HUES6 (cell line): ENCODE measurements at regions not wholly inside any gene's neighbourhood (a gene's known extent, or its start where the extent isn't known, plus 50 kb on each side); places are given as distances from the start of the nearest gene placed in this dataset.

Source experiments
- H3K27ac ChIP-seq: 2 replicates; pipeline ENCODE4 v1.7.0; 2013; ENCODE audit warnings: low read depth, mild to moderate bottlenecking, low read length, inconsistent platforms
- H3K27me3 ChIP-seq: 2 replicates; pipeline ENCODE4 v1.6.1; 2013; ENCODE audit warnings: low read length; ENCODE audit not compliant: control insufficient read depth, insufficient read depth
- H3K36me3 ChIP-seq: 2 replicates; pipeline ENCODE4 v1.6.1; 2013; ENCODE audit warnings: low read length; ENCODE audit not compliant: control insufficient read depth, insufficient read depth
- H3K4me1 ChIP-seq: 2 replicates; pipeline ENCODE4 v1.6.1; 2013; ENCODE audit warnings: low read length; ENCODE audit not compliant: control insufficient read depth, insufficient read depth
- H3K4me3 ChIP-seq: 2 replicates; pipeline ENCODE4 v1.5.1; 2013; ENCODE audit warnings: low read depth, low read length
- H3K9ac ChIP-seq: one replicate; pipeline ENCODE4 v1.6.1; 2013; ENCODE audit warnings: mild to moderate bottlenecking, low read length
- H3K9me3 ChIP-seq: 2 replicates; pipeline ENCODE4 v1.6.1; 2013; ENCODE audit warnings: low read depth, low read length; ENCODE audit not compliant: control insufficient read depth, insufficient read depth

- H3K9ac ChIP-seq: no peak overlapping the region
- no peaks in the 10 kb centered on the region for H3K9me3 ChIP-seq
- H3K4me3 ChIP-seq: no peak overlapping the region
- H3K36me3 ChIP-seq: no peaks in the 10 kb centered on the region
- no peak overlapping the region for H3K27ac ChIP-seq
- H3K27me3 ChIP-seq: no peaks in the 10 kb centered on the region
- H3K4me1 ChIP-seq: peaks cover 17% of the 10 kb centered on the region
Observed at GRCh38 chr20:39298121-39298520, 336.0 kb downstream of the DHX35 start.

GRCh38 chr20:39295301-39295700 is 333.2 kb downstream of the DHX35 start:
- H3K9me3 ChIP-seq: no peaks in the 10 kb centered on the region
- H3K4me3 ChIP-seq: no peak overlapping the region
- H3K36me3 ChIP-seq: no peaks in the 10 kb centered on the region
- H3K27me3 ChIP-seq: no peaks in the 10 kb centered on the region
- peaks cover 27% of the 10 kb centered on the region for H3K4me1 ChIP-seq
- H3K9ac ChIP-seq: no peak overlapping the region
- H3K27ac ChIP-seq: no peak overlapping the region

- H3K9ac ChIP-seq: no peak overlapping the region
- H3K4me1 ChIP-seq: peaks cover 37% of the 10 kb centered on the region
- H3K27me3 ChIP-seq: no peaks in the 10 kb centered on the region
- H3K27ac ChIP-seq: no peak overlapping the region
- no peak overlapping the region for H3K4me3 ChIP-seq
- H3K9me3 ChIP-seq: no peaks in the 10 kb centered on the region
- H3K36me3 ChIP-seq: no peaks in the 10 kb centered on the region
Observed at GRCh38 chr20:39294137-39294725, 332.1 kb downstream of the DHX35 start.

GRCh38 chr20:39292193-39292736 is 330.1 kb downstream of the DHX35 start:
- Histone ChIP-seq H3K9ac (no peak overlapping the region), H3K27ac (no peak overlapping the region), H3K4me1 (peaks cover 40% of the 10 kb centered on the region), H3K4me3 (no peak overlapping the region), H3K9me3 (peaks cover 13% of the 10 kb centered on the region), H3K36me3 (no peaks in the 10 kb centered on the region), H3K27me3 (no peaks in the 10 kb centered on the region)

GRCh38 chr20:39291301-39291700 is 329.2 kb downstream of the DHX35 start:
- peaks cover 16% of the 10 kb centered on the region for H3K9me3 ChIP-seq
- H3K36me3 ChIP-seq: no peaks in the 10 kb centered on the region
- peak overlapping the region; percentile 70; the same call in 1 of the 2 replicates for H3K27ac ChIP-seq
- H3K27me3 ChIP-seq: no peaks in the 10 kb centered on the region
- no peak overlapping the region for H3K9ac ChIP-seq
- 0 out of 2 replicates have a peak overlapping the region, but pooled peaks have one; percentile 23 for H3K4me3 ChIP-seq
- peaks cover 40% of the 10 kb centered on the region for H3K4me1 ChIP-seq

GRCh38 chr20:39290575-39290974 is 328.4 kb downstream of the DHX35 start:
- Histone ChIP-seq H3K27me3 (no peaks in the 10 kb centered on the region), H3K9ac (no peak overlapping the region), H3K27ac (peak overlapping the region; percentile 70; the same call in 1 of the 2 replicates), H3K4me1 (peaks cover 40% of the 10 kb centered on the region), H3K4me3 (peak overlapping the region; percentile 23; the same call in 1 of the 2 replicates), H3K9me3 (peaks cover 16% of the 10 kb centered on the region), H3K36me3 (no peaks in the 10 kb centered on the region)

GRCh38 chr20:39289831-39290230 is 327.7 kb downstream of the DHX35 start:
- no peaks in the 10 kb centered on the region for H3K36me3 ChIP-seq
- H3K4me1 ChIP-seq: peaks cover 34% of the 10 kb centered on the region
- H3K27ac ChIP-seq: peak overlapping the region; percentile 52; the same call in 1 of the 2 replicates
- H3K9me3 ChIP-seq: peaks cover 16% of the 10 kb centered on the region
- no peak overlapping the region for H3K4me3 ChIP-seq
- H3K27me3 ChIP-seq: no peaks in the 10 kb centered on the region
- H3K9ac ChIP-seq: peak overlapping the region; percentile 2

- H3K27ac ChIP-seq: no peak overlapping the region
- H3K4me1 ChIP-seq: peaks cover 29% of the 10 kb centered on the region
- peaks cover 16% of the 10 kb centered on the region for H3K9me3 ChIP-seq
- H3K36me3 ChIP-seq: no peaks in the 10 kb centered on the region
- H3K9ac ChIP-seq: peak overlapping the region; percentile 2
- peaks cover 1% of the 10 kb centered on the region; the same call in 1 of the 2 replicates for H3K27me3 ChIP-seq
- no peak overlapping the region for H3K4me3 ChIP-seq
Observed at GRCh38 chr20:39289316-39289715, 327.2 kb downstream of the DHX35 start.

GRCh38 chr20:39283464-39283863 is 321.3 kb downstream of the DHX35 start:
- Histone ChIP-seq H3K9ac (no peak overlapping the region), H3K9me3 (peaks cover 13% of the 10 kb centered on the region), H3K36me3 (no peaks in the 10 kb centered on the region), H3K27ac (no peak overlapping the region), H3K4me3 (no peak overlapping the region), H3K27me3 (peaks cover 41% of the 10 kb centered on the region), H3K4me1 (peaks cover 16% of the 10 kb centered on the region)

- Histone ChIP-seq H3K27me3 (peaks cover 41% of the 10 kb centered on the region), H3K27ac (no peak overlapping the region), H3K36me3 (no peaks in the 10 kb centered on the region), H3K9me3 (peaks cover 6% of the 10 kb centered on the region; the same call in 1 of the 2 replicates), H3K4me3 (peak overlapping the region; percentile 40), H3K4me1 (peaks cover 18% of the 10 kb centered on the region), H3K9ac (no peak overlapping the region)
Observed at GRCh38 chr20:39282619-39283092, 320.5 kb downstream of the DHX35 start.

GRCh38 chr20:39280875-39281274 is 318.7 kb downstream of the DHX35 start:
- Histone ChIP-seq H3K27ac (no peak overlapping the region), H3K27me3 (peaks cover 41% of the 10 kb centered on the region), H3K36me3 (no peaks in the 10 kb centered on the region), H3K9ac (no peak overlapping the region), H3K9me3 (peaks cover 8% of the 10 kb centered on the region; the same call in 1 of the 2 replicates), H3K4me1 (peaks cover 21% of the 10 kb centered on the region), H3K4me3 (no peak overlapping the region)
